G401 (cell line): ENCODE measurements at regions not wholly inside any gene's neighbourhood (a gene's known extent, or its start where the extent isn't known, plus 50 kb on each side); places are given as distances from the start of the nearest gene placed in this dataset.

Experiments
- DNase-seq: peaks from one replicate; pipeline ENCODE4 v3.0.0-alpha.2; 2015; ENCODE audit warnings: low spot score
- in situ Hi-C: cut with HindIII; loops from 2 replicates; pipeline ENCODE4 v1.10.0; 2016; ENCODE audit warnings: low sequenced_read_pairs, mixed read lengths

GRCh38 chr2:74059137-74059775 is 74.5 kb downstream of the TET3 start:
- in situ Hi-C loops = no loop called here
- no peak for DNase-seq

- no peak for DNase-seq
- in situ Hi-C loops = no loop called here
Measured at GRCh38 chr2:74063486-74063885, 78.8 kb downstream of the TET3 start.

- in situ Hi-C loops = no loop called here
Measured at GRCh38 chr2:74065456-74065855, 80.7 kb downstream of the TET3 start.

DNA sequence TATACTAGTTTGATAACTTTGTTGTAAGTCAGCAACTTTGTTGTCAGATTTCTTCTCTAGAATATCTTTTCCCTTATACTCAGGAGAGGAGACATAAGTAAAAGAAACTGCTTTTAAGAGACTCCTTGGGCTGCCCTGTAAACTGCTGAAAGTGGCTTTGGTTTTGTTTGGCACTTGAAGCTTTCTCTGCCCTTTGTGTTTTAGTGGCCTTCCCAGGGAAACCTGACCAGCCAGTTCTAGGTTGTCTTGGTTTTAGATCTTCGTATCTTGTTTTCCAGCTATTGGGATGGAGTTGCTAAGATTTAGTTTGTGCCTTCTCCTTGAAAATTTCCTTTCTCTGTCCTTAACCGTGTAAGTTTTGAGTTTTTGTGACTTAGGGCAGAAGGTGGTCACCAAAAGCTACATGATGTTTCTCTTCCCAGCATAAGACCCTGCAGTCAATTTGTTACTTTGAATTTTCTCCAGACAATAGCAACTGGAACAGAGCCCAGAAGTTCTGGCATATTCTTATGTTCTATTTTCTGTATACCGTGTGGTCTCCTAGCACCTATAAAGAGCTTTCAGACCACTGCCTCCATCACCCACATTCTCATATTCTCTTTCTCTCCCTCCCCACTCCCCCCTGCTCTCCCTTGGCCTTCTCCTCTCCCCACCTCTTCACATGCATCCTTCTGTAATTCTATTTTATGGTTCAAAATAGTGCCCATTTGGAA is 81.1 kb downstream of the BOLA3 start:
- in situ Hi-C loops = no loop called here

More at GRCh38 chr2:74065456-74065855, 80.7 kb downstream of the TET3 start:
- DNase-seq = no peak

DNA sequence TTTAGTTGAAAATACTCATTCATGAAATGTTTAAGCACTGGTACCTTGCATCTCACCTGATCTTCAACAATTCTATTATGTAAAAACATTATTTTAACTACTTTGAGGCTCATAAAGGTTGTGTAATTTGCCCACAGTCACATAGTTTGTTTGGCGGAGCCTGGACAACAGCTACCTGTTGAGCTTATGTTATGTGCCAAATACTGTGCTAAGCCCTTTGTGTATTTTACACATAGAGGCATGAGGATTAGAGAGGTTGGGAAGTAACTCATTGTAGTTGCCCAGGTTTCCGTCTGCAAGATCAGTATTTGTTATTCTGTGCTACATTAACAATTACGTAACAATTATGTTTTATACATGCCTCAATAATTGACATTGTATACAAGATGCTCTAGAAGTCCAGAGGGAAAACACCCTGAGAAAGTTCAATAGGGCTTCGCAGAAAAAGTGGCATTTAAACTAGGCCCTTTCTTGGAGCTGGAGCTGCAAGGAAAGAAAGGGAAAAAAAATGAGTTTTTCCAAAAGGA is 80.4 kb downstream of the BOLA3 start:
- DNase-seq = no peak
- in situ Hi-C loops = no loop called here

More for the DNA sequence above, 81.1 kb downstream of the BOLA3 start:
- DNase-seq = no peak

DNA sequence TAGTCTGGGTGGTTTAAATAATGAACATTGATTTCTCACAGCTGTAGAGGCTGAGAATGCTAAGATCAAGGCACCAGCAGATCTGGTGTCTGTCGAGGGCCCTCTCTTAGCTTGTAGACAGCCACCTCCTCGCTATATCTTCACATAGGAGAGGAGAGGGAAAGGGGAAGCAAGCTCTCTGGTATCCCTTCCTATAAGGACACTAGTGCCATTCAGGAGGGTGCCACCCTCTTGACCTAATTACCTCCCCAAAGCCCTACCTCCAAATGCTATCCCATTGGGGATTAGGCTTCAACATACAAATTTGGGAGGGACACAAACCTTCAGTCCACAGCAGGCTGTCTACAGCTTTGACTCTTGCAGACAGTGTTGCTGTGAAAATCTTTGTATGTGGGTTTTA is 76.7 kb downstream of the BOLA3 start:
- no peak for DNase-seq
- in situ Hi-C loops = no loop called here

DNA sequence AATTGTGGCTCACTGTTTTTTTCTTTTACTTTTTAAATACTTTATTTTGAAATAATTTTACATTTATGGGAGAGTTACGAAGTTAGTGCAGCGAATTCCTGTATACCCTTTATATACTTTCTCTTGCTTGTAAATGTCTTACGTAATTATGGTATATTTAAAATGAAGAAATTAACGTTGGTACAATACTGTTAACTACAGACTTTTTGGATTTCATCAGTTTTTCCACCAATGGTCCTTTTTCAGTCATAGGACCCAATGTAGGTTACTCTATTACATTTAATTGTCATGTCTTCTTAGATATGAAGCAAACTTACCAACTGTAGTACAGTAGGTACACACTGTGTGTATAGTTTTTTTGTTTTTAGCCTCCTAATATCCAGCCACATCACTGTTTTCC is 76.3 kb downstream of the BOLA3 start:
- DNase-seq = no peak
- in situ Hi-C loops = no loop called here

- in situ Hi-C loops = no loop called here
- no peak for DNase-seq
Measured at GRCh38 chr2:74072565-74072964, 75.1 kb downstream of the BOLA3 start.

GRCh38 chr2:74074487-74074886 is 73.2 kb downstream of the BOLA3 start:
- DNase-seq = no peak
- in situ Hi-C loops = no loop called here

DNA sequence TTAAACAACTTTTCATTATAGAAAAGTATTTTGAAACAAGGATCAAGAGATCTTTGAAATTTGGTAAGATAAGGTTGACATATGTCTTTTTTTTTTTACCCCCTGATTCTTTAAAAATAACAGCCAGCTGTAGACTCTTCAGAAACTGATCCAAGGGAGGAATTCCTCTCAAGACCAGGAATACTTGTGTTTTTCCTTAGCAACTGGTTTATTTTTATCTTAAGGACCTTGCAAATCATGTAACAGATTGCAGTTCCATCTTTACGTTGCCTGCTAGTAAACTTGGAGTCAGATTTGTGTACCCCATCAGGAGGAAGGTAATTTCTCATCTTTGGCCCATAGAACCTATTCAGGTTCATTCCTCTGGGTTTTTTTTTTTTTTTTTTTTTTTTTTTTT is 71.6 kb downstream of the BOLA3 start:
- no peak for DNase-seq
- in situ Hi-C loops = no loop called here

DNA sequence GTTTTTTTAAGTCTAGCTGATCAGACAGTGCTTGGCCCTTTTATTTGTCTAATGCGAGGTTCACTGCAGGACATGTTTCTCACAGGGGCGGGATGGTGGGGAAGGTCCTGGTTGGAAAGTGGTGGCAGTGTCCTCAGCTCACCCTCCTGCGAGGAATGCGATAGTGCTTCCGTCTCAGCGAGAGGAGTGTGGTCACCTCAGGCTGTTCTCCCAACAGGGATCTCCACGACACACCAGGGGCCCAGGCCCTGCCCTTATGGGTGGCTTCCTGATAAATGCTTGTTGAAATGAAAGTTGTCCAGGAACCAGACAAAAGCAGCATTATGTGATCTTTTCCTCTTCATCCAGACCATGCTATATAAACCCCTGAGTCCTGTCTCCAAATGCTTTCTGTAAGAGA is 70.1 kb downstream of the BOLA3 start:
- in situ Hi-C loops = no loop called here
- DNase-seq = no peak

DNA sequence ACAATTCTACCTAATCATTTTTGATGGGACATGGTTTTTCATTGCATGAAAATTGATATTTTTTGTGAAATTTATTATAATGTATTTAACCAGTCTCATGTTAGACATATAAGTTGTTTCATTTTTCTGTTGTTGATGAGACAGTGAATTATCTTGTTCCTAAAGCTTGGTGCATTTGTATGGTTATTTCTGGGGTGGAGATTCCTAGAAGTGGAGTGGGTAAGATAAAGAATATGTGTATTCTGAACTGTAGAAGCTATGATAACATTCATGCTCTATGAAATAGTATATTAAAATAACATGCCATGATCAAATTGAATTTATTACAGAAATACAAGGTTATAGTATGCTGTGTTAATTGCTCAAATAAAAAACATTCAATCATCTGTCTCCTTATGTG is 69.2 kb downstream of the BOLA3 start:
- in situ Hi-C loops = no loop called here
- no peak for DNase-seq

GRCh38 chr2:74079522-74080341 is 68.0 kb downstream of the BOLA3 start:
- in situ Hi-C loops = no loop called here

GRCh38 chr2:74080346-74080745 is 67.4 kb downstream of the BOLA3 start:
- peak; percentile 51 for DNase-seq
- in situ Hi-C loops = no loop called here

More at GRCh38 chr2:74079522-74080341, 68.0 kb downstream of the BOLA3 start:
- DNase-seq = no peak

GRCh38 chr2:74081030-74081762 is 66.5 kb downstream of the BOLA3 start:
- in situ Hi-C loops = no loop called here
- peak; percentile 24 for DNase-seq

- in situ Hi-C loops = no loop called here
- no peak for DNase-seq
Measured at GRCh38 chr2:74081763-74082110, 66.0 kb downstream of the BOLA3 start.

DNA sequence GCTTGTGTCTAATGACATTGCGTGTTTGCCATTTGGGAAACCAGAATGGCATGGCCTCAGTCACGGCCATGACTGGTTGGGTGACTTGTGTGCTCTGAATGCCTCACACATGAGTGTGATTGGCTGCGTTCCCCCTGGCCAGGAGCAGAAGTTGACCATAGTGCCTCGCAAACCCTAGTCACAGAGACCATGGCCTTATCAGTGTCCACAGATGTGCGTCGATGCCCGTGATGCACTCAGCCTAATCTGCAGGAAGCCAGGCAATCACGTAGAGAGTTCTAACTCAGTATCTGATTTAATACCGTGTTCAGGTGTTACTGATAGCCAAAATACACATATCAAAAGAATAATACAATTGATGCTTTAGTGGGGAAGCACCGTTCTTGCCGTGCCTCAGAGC is 64.0 kb downstream of the BOLA3 start:
- in situ Hi-C loops = no loop called here
- DNase-seq = no peak
